ENCODE measurements at regions not wholly inside any gene's neighbourhood (a gene's known extent, or its start where the extent isn't known, plus 50 kb on each side); places are given as distances from the start of the nearest gene placed in this dataset.
"Not testable (repeated sequence)": the region's sequence is repeated elsewhere in the genome, so short reads cannot be mapped to it uniquely, and the experiment has no call there.

- DNase-seq (ENCODE audit: low read depth): no peak
Measured at GRCh38 chr20:20795119-20795518, 82.7 kb upstream of the RALGAPA2 start.

DNA sequence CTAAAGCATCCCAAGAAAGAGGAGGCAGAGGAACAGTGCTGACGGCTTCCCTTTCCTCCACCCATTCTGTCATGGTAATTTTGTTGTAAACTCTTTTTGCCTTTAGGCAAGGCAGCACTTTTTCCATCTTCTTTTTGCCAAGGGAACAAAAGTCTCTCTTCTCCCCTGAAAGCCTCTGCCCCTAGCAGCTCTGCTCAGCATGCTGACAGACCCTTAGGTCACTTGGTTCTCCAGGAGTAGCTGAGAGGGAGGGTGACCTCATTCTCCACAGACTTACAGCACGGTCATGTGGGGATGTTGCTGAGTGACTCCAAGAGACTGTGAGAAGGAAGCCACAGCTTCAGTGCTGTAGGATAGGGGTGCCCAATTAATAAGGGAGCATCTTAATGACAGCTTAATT lies 81.1 kb upstream of the RALGAPA2 start:
- DNase-seq (ENCODE audit: low read depth): no peak

GRCh38 chr20:20791664-20792568 lies 79.5 kb upstream of the RALGAPA2 start:
- DNase-seq (ENCODE audit: low read depth): no peak

DNA sequence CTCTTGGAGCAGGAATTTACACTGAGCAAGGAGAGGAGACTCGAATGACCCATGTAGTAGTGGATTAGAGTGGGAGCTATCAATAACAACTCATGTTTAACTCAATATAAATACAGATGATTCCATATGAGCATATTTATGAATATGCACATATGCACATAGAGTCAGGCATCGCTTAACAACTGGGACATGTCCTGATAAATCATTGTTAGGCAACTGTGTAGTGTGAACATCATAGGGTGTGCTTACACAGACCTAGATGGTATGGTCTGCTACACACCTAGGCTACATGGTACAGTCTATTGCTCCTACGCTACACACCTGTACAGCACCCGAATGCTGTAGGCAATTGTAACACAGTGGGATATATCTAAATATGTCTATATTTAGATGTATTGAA lies 75.9 kb upstream of the RALGAPA2 start:
- no peak for DNase-seq (ENCODE audit: low read depth)

DNA sequence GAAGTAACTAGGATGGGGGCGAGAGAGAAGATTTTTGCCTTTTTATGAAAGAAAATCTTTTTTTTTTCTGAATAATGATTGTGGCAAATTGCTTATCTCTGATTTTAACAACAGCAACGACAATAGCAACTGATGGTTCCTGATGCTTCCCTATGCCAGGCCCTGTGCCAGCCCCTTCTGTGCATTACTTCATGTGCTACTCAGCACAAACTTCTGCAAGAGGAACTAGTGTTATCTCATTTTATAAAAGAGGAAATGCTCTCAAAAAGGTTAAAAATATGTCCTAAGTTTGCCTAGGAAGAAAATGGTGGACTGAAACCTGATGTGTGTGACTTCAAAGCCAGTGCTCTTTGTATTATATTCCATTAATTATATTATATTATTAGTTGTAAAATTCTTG lies 74.0 kb upstream of the RALGAPA2 start:
- no peak for DNase-seq (ENCODE audit: low read depth)

GRCh38 chr20:20785226-20785625 lies 72.8 kb upstream of the RALGAPA2 start:
- DNase-seq (ENCODE audit: low read depth): no peak

GRCh38 chr20:20784450-20784849 lies 72.0 kb upstream of the RALGAPA2 start:
- DNase-seq (ENCODE audit: low read depth): not testable (repeated sequence)

DNA sequence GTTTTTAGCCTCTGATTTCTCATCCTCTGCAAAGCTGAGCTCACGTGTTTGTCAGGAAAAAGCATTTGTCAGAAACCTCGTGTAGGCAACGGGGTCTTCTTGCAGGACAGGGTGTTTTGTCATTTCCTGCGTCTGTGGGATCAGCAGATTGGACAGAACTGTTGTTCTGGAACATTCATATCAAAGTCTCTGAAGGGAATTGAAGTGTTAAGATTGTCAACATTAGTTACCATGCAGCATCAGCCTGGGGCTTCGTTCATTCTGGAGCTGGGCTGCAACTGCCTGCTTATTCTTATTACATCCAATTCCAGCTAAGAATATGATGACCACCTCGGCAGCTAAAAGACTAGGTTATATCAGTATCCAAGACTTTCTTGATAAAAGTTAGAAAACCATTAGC lies 71.0 kb upstream of the RALGAPA2 start:
- no peak for DNase-seq (ENCODE audit: low read depth)

DNA sequence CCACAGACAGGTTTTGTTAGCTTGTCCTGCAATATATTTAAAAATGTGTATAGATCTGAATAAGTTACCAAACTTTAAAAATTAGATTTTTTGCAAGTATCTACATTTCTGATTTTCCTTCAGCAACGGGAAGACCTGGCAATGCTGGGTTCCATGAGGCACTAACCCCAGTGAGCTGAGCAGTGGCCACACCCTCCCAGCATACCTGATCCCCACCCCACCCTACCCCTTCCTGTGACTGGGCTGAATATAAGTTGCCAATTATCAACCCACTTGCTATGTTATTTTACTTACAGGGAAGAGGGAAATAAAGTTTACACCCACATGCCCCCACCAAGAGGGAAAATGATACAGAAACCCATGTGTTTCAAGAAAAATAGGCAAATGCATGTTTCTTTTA lies 70.3 kb upstream of the RALGAPA2 start:
- no peak for DNase-seq (ENCODE audit: low read depth)

- DNase-seq (ENCODE audit: low read depth): no peak
Measured at GRCh38 chr20:20782231-20782630, 69.8 kb upstream of the RALGAPA2 start.

GRCh38 chr20:20781029-20781428 lies 68.6 kb upstream of the RALGAPA2 start:
- DNase-seq (ENCODE audit: low read depth): no peak

DNA sequence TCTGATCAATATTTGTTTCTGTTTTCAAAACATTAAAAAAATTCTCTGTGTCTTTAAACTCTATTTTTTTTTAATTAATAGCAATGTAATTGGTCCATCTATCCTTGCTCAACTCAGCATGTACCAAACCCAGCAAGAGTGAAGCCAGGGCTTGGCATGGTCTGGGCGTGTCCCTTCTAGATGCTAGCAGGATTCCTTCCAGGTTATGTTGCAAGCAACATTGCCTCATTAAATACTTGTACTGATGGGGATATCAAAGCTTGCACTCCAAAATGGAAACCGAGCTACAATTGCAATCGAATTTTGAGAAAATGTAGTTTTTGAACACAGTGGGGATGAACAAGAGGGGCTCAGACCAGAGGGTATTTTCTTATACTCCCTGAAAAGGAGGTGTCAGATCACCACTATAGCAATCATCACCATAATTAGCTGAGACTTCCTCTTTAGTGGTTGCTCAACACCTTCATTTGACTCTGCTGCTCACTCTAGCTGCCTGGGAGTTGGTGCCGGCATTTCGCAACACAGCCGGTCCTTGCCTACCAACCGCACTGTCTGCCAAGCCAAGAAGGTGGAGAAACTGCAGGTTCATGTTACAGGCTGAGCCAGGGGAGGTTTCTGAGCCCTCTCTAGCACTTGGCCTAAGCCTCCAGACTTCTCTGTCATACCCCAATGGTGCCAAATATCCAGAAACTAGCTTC lies 67.8 kb upstream of the RALGAPA2 start:
- DNase-seq (ENCODE audit: low read depth): no peak

GRCh38 chr20:20778676-20779075 lies 66.2 kb upstream of the RALGAPA2 start:
- DNase-seq (ENCODE audit: low read depth): no peak

DNA sequence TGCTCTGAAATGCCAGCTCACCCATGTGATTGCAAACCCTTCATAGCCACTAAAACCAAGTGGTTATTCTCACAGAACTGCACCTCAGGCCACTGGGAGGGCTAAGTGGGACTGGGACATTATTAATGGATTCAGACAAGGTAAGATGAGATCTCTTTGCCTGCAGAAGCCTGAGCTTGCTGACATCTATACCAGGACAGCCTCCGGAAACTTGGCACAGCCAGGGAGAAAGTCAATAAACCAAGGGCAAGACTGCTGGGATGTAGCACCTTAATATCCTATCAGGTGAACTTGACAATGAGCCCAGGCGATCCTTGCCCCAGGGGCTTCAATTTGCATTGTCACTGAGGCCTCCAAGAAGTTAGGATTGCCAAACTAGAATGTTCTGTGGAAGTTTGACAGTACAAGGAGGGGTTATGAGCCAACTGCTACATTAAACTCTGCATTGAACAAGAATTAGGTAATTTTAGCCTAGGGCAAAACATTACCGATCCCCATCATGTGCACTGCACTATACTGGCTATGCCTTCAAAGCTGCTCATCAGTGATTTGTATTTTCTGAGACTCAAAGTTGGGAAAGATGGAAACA lies 60.1 kb upstream of the RALGAPA2 start:
- no peak for DNase-seq (ENCODE audit: low read depth)

- DNase-seq (ENCODE audit: low read depth): no peak
Measured at GRCh38 chr20:20768202-20768815, 55.9 kb upstream of the RALGAPA2 start.

- DNase-seq (ENCODE audit: low read depth): no peak
Measured at GRCh38 chr20:20765696-20766365, 53.4 kb upstream of the RALGAPA2 start.

- no peak for DNase-seq (ENCODE audit: low read depth)
Measured at GRCh38 chr20:20763650-20764049, 51.2 kb upstream of the RALGAPA2 start.
